ENCODE measurements at regions not wholly inside any gene's neighbourhood (a gene's known extent, or its start where the extent isn't known, plus 50 kb on each side); places are given as distances from the start of the nearest gene placed in this dataset.
"Not testable (repeated sequence)": the region's sequence is repeated elsewhere in the genome, so short reads cannot be mapped to it uniquely, and the experiment has no call there.

DNA sequence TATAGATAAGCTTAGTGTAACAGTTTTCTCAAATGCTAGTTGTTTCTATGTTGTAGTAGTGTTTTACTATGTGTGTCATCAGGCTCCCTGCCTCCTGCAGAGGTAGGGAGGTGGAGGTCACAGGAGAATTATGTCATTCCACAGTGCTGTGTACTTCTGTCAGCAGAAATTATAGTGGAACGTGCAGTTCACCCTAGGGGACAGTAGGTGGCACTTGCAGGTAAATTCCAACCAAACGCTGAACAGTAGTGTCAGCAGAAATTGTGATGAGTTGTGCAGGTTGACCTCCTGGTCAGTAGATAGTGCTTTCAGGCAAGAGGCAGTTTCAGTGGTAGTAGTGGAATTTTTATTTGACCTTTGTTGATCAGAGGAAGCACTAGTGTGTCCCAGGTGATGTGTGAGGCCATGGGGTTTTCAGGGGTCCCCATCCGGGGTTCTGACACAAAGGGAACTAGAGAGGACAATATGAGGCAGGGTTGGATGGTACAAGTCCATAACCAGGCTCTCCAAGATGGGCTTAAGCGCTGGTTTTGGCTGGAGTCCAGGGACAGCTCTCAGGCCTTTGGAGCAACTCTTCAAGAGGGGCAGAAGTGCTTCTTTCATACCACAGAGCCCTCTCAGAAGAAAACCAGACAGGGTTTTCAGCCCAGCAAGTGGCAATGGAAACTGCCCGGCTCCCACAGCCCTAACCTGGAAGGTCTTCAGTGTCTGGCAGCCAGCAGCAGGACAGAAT is 402.9 kb downstream of the CYLC2 start:
- DNase-seq (ENCODE audit: low read depth), result peak; percentile 5

DNA sequence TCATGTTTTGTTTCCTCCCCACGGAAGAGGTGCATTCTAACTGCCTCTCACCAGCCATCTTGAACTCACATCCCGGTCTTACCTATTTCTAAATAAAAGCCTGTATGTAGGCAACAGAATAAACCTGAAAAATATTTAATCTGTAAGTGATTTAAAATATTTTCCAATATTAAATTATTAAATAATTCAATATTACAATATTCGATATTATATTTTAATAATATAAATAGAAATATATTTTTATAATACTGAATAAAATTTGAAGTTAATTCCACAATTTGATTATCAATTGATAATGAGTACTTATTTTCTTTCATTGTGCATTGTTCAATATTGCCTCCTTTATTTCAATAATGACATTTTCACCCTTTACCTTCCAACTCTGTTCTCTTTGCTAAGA is 404.4 kb downstream of the CYLC2 start:
- DNase-seq (ENCODE audit: low read depth), result no peak

DNA sequence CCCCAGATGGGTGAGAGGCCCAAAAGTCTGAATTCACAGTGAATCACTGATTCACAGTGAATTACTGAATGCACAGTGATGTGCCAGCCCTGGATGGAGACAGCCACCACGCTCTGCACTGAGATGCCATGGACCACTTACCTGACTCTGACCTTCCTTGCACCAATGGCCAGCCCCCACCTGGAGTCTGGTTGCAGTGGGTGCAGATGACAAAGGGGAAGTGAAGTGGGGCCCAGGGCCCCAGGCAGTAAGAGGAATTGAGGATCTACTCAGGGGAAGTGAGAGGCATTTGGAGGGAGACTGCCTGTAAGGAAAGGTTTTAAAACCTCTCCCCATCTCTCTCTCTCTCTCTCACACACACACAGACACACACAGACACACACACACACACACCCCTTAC is 412.1 kb downstream of the CYLC2 start:
- DNase-seq (ENCODE audit: low read depth), result no peak

DNA sequence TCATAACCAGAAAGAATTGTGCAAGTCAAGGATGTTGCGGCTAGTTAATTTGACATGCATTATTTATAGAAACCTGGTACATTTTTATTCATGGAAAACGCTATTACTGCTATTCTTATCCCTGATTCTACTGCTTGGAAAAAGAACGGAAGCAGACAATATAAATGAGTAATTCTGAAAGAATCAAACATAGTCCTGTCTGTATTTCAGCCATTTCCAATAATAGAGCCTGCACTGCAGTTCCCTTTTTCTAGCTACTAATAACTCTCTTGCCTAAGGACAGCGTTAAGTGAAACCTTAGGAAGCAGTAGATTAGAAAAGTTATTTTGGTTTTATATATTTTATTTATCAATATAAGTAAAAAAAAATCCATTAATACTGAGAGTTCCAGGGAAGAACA is 414.9 kb downstream of the CYLC2 start:
- peak; percentile 1 for DNase-seq (ENCODE audit: low read depth)

DNA sequence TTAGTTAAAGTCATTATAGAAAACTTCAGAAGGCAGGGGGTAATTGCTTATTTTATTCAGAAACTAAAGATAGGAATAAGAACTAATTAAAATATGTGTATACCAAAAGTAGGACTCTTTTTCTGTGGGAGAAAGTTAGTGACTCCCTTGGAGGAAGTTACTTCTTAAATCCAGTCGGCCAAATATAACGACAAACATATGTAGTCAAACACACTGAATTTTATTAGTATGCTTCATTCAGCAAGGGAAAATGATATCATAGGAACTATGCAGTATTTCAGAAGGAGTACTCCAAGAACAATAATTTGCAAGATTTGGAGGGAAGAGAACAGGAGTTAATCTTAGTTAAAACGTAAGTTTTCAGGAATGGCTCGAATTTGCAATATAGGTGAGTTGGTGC is 432.6 kb downstream of the CYLC2 start:
- no peak for DNase-seq (ENCODE audit: low read depth)

DNA sequence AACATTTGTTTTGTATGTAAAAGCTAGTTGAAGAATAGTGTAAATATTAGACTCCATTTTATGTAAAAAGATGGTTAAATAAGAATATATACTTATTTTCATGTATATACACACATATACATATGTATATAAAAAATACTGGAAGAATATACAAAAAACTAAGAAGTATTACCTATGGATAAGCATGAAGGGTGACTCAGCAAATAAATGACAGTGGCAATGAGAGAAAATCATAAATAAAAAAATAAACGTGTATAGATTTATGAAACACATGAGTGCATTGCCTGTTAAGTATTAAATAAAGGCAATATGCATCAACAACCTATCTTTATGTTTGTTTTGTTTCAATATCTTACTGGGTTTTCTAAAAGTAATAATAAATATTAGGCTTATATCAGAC is 435.3 kb downstream of the CYLC2 start:
- no peak for DNase-seq (ENCODE audit: low read depth)

DNA sequence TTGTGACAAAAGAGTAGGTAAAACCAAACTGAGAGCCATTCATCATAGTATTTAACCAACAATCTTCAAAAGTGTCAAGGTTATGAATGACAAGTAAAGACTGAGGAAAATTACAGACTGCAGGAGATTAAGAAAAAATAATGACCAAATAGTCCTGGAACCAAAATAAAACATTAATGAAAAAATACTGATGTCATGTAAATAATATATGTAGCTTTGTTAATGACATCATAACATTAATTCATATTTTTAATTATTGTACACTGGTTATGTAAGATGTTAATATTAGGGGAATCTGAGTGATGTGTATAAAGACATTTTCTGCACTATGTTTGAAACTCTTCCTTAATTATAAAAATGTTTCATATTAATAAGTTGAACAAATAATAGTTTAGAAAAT is 436.7 kb downstream of the CYLC2 start:
- no peak for DNase-seq (ENCODE audit: low read depth)

DNA sequence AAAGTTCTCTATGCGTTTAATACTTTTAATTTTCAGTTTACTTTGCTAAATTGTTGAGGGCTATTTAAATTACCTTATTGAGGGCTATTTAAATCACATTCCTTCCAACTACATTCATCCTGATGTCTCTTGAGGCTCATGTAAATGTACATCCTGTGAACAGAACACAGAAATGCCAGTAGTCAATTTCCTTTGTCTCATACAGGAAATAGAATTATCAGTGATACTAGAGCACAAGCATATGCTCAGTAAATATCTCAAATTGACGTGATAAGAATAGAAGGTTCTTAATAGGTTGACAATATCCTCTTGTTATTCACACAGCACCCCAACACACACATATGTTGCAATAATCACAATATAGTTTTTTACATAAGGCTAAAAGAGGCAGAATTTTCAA is 449.0 kb downstream of the CYLC2 start:
- DNase-seq (ENCODE audit: low read depth), result no peak

DNA sequence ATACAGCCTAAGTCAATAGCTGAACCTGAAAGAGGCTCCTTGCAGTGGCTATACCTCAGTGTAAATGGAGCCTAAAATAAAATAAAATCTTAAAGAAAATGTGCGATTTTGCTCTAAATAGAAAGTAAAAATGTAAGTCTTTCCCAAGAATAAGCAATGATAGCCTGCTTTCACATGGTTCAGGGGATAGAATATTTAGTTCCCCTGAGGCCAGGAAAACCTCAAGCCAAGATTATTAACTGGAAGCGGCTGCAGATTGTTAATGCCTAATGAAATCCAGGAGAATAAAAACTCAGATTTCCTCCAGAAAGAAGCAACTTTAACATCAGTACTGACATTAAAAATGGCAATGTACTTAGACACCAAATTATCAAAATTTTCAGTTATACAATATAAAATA is 463.7 kb downstream of the CYLC2 start:
- DNase-seq (ENCODE audit: low read depth), result no peak

DNA sequence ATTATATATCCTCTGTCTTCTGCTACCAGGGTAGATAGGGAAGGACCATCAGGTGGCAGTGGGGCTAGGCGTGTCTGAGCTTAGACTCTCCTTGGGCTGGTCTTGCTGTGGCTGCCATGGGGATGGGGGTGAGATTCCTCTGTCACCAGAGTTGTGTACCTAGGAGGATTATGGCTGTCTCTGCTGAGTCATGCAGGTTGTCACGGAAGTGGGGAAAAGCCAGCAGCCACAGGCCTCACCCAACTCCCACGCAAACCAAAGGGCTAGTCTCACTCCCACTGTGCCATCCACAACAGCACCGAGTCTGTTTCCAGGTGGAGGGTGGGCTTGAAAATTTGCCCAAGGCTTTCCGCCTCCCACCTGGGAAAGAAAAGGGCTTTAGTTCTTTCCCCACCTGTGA is 476.1 kb downstream of the CYLC2 start:
- no peak for DNase-seq (ENCODE audit: low read depth)

DNA sequence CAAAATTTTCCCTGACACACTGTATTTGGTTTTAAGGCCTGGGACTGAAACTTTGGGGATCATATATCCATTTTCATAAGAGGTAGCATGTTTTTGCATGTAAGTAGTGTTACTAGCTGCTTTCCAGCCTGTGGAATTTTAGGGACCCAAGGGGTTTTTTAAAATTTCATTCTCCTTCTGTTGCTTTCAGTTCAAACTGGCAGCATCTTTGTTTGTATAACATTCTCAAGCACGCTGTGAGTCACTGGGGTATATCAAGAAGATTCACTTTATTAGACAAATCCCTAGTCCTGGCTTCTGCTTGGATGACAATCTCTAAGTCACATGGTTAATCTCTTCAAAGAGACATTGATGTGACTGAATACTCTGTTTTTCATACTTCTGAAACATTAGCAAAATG is 479.0 kb downstream of the CYLC2 start:
- no peak for DNase-seq (ENCODE audit: low read depth)

DNA sequence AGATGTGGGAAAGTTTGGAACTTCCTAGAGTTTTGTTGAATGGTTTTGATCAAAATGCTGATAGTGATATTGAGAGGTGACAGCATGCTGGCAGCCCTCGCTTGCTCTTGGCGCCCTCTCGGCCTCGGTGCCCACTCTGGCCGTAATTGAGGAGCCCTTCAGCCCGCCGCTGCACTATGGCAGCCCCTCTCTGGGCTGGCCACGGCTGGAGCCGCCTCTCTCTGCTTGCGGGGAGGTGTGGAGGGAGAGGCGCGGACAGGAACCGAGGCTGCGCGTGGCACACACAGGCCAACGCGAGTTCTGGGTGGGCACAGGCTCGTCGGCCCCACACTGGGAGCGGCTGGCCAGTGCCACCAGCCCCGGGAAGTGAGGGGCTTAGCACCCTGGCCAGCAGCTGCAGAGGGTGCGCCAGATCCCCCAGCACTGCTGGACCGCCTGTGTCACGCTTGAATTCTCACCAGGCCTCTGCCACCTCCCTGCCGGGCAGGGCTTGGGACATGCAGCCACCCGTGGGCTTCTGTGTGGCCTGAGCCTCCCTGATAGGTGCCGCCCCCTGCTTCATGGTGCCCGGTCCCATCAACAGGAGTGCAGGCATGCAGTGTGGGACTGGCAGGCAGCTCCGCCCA is 488.5 kb downstream of the CYLC2 start:
- DNase-seq (ENCODE audit: low read depth), result no peak

DNA sequence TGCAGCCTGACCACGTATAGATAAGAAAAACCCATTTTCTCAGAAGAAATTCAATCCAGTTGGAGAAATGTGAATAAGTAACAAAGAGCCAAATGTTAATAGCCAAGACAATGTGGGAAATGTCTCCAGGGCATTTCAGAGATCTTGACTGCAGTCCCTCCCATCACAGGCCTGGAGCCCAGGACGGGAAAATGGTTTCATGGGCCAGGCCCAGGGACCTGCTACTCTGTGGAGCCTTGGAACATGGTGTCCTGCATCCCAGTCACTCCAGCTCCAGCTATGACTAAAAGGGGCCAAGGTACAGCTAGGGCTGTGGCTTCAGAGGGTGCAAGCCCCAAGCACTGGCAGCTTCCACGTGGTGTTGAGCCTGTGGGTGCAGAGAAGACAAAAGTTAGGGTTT is 490.0 kb downstream of the CYLC2 start:
- DNase-seq (ENCODE audit: low read depth), result no peak

DNA sequence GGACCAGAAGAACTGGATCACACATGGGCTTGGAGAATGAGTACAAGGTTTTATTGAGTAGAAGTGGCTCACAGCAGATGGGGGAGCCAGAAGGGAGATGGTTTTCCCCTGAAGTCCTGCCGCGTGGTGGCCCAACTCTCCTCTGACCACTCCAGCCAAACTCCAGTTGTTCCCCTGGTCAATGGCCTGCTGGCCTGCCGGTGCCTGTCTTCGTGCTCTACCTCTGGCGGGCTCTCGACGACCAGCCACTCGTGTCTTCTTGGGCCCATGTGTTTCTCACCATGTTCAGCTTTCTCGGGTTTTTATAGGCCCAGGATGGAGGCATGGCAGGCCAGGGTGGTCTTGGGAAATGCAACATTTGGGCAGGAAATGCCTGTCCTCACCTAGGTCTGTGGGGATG is 519.6 kb downstream of the CYLC2 start:
- no peak for DNase-seq (ENCODE audit: low read depth)

DNA sequence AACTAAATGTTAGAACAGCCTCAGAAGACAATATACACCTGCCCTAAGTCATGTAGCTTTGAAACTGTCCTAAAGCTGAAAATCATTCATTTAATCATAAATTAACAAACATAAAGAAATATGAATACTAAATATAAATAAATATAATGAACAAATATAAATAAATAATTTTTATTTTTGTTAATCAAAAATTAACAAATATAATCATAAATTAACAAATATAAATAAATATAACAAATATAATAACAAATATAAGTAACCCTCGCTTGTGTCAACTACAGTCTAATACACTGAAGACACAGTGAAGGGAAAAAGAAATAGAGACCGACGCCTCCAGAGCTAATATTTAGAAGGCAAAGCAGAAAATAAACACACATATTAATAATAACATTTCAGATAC is 527.3 kb downstream of the CYLC2 start:
- no peak for DNase-seq (ENCODE audit: low read depth)

DNA sequence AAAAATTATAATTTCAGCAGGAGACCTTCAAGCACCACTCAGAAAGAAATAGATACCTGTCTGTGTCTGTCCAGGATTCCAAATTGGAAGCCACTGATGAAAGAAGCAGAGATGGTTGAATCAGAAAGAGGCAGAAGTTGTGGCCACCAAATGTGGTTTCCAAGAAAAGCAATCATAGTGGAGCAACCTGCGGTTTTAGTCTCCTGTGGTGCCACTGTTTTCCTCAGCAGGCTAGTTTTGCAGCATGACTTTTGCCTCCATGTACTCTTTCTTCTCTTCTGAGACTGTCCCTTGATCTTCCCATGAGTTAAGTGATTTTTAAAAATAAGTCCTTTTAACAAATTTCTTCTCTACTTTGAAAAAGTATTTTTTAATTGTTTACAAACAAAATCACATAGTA is 535.8 kb downstream of the CYLC2 start:
- DNase-seq (ENCODE audit: low read depth), result no peak

DNA sequence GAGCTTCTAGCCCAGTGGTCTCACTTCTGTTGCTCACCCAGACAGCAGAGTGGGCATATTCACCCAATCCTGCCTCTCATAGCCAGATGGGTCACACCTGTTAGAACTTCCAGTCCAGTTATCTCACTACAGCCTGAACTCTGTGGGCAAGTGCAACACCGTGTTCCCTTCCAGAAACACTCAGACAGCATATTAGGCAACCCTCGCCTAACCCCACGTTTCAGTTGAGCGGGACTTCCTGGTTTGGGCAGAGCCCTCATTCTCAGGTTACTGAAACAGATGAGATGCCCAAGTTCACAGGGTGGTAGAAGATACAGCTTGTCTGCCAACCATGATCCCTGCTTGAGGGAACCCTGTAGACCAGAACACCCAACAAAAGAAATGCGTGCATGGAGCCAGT is 538.2 kb downstream of the CYLC2 start:
- no peak for DNase-seq (ENCODE audit: low read depth)

DNA sequence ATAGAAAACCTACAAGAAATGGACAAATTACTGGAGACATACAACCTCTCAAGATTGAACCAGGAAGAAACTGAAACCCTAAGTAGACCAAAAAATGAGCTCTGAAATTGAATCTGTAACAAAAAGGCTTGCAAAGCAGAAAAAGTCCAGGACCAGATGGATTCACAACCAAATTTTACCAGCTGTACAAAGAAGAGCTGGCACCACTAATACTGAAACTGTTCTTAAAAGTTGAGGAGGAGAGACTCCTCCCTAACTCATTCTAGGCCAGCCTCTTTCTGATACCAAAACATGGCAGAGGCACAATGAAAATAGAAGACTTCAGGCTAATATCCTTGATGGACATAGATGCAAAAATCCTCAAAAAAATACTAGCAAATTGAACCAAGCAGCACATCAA is 542.3 kb downstream of the CYLC2 start:
- DNase-seq (ENCODE audit: low read depth), result no peak

DNA sequence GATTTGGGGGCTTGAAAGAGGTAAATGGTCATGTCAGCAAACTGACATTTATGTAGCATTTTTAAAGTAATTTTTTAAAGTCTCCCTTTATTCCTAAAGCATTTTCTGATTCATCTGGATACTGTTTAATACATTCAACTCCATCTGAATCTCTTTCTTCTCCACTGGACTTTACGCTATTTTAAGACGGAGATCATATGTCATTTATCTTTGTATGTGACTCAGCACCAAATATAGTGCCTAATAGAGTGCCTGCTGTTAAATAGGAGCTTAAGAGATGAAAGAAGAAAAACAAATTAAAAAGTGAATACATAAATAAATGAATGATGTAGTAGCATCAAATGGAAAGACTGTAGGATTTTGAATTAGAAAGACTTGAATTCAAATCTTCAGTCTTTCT is 548.8 kb upstream of the SMC2 start:
- DNase-seq (ENCODE audit: low read depth), result no peak

DNA sequence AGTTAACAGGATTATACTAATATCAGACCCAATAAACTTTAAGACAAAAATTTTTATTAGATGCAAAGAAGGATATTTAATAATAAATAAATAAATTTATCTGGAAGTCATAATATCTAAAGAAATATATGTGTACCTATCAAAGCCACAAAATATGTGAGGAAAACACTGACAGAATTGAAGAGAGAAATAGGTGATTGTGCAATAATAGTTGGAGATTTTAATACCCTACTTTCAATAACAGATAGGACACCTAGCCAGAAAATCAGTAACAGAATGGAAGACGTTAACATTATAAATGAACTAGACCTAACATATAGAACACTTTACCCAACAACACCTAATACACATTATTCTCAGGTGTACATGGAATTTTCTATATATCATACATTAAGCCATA is 541.4 kb upstream of the SMC2 start:
- DNase-seq (ENCODE audit: low read depth), result no peak

DNA sequence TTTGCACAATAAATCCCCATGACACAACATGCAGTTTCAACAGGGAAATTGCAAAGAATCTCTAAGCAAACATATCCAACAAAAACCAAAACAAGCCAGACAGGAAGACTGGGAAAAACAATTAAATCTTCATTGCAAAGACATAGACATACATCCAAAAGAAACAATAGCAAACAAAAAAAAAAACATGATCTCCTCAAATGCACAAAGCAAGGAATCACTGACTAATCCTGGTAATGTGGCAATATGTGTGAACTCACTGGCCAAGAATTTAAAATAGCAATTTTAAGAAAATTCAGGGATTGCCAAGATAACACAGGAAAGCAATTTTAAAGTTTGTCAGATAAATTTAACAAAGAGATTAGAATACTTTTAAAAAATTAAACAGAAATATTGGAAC is 520.1 kb upstream of the SMC2 start:
- DNase-seq (ENCODE audit: low read depth), result no peak

DNA sequence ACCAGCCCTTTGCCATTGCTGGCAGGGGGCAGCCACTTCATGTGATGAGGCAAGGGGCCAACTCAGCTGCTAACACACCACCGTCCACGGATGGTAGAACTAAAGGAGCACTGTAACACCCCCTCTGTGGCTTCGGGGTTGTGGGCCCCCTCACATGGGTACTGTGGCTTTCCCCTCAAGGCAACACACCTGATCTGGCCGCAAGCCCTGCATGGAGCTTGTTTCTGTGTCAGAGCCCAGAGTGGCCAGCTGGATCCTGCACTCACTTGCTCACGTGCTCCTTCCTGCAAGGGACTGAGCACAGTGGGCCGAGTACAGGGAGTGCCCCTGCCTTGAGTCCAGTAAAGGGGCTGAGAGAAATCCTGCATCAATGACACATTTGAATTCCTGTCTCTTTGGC is 507.4 kb upstream of the SMC2 start:
- DNase-seq (ENCODE audit: low read depth), result no peak

DNA sequence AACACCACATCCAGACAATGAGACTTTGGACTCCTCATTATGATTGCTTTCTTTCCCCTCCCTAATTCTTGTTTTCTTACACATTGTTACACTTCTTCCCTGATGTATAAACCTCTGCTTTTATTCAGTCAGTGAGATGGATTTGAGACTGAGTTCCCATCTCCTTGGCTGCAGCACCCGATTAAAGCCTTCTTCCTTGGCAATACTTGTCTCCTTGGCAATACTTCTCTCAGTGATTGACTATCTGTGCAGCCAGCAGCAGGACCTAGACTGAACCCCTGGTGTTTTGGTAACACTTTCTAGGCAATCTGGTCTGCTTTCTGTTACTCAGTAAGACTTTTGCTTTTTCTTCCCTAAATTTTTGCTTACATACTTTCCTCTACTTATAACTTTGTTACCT is 492.8 kb upstream of the SMC2 start:
- no peak for DNase-seq (ENCODE audit: low read depth)

DNA sequence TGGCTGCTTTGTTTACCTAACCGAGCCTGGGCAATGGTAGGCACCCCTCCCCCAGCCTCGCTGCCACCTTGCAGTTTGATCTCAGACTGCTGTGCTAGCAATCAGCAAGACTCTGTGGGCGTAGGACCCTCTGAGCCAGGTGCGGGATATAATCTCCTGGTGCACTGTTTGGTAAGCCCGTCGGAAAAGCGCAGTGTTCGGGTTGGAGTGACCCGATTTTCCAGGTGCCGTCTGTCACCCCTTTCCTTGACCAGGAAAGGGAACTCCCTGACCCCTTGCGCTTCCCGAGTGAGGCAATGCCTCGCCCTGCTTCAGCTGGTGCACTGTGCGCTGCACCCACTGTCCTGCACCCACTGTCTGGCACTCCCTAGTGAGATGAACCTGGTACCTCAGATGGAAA is 482.2 kb upstream of the SMC2 start:
- DNase-seq (ENCODE audit: low read depth), result not testable (repeated sequence)

Measured in RPMI7951 (cell line).